GM12801 (cell line): ENCODE measurements at regions not wholly inside any gene's neighbourhood (a gene's known extent, or its start where the extent isn't known, plus 50 kb on each side); places are given as distances from the start of the nearest gene placed in this dataset.

Source experiments
- TF ChIP-seq, protein P1 (sequence below): IDR thresholded peaks from one replicate; pipeline ENCODE4 v1.5.1; 2011; ENCODE audit warnings: control low read depth; ENCODE audit not compliant: insufficient read length; ENCODE audit errors: extremely low read depth

DNA sequence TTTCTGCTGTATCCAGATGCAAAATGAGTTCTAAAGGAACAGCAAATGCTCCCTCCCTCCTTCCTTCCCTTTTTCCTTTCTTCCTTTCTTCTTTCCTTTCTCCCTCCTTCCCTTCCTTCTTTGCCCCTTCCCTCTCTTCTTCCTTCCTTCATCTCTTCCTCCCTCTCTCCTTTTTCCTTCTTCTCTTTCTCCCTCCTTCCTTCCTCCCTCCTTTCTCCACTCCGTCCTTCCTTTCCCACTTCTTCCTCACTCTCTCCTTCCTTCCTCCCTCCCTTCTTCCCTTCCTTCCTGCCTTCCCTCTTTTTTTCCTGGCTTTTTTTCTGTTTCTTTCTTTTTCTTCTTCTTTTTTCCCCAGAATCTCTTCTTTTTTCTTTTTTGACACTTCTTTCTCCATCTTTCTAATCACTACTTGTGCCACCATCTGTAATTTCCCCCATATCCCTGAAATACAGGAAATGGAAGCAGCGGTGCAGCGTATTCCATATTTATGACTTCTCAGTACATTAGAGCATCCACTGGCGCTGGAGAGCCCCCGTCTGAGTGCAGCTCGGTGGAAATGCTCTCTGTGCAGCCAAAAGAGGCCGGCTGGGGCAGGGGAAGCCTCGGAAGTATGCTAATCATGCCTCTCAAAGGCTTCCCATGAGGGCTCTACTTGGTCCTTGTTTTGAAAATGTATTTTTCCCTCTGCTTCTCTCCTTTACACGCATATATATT, 275.6 kb downstream of the TSHZ3 start:
- TF ChIP-seq, protein P1, sequence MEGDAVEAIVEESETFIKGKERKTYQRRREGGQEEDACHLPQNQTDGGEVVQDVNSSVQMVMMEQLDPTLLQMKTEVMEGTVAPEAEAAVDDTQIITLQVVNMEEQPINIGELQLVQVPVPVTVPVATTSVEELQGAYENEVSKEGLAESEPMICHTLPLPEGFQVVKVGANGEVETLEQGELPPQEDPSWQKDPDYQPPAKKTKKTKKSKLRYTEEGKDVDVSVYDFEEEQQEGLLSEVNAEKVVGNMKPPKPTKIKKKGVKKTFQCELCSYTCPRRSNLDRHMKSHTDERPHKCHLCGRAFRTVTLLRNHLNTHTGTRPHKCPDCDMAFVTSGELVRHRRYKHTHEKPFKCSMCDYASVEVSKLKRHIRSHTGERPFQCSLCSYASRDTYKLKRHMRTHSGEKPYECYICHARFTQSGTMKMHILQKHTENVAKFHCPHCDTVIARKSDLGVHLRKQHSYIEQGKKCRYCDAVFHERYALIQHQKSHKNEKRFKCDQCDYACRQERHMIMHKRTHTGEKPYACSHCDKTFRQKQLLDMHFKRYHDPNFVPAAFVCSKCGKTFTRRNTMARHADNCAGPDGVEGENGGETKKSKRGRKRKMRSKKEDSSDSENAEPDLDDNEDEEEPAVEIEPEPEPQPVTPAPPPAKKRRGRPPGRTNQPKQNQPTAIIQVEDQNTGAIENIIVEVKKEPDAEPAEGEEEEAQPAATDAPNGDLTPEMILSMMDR: no peak

DNA sequence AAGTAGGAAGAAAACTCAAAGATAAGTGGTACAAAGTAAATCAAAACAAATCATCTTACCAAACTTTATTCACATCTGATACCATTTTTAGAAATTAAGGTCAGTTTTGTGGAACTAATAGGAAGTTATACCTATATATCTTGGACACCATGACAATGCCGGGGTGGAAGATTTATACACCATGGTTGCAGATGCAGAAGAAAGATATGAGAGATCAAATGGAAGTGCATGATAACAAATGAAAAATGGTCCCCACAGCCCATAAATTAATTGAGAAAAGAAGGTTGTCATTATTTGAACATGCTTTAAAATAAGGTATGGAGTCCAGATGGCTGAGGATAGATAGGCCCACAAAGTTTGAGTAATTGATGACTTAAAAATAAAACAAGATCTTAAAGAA, 276.8 kb downstream of the TSHZ3 start:
- TF ChIP-seq, protein P1: no peak

DNA sequence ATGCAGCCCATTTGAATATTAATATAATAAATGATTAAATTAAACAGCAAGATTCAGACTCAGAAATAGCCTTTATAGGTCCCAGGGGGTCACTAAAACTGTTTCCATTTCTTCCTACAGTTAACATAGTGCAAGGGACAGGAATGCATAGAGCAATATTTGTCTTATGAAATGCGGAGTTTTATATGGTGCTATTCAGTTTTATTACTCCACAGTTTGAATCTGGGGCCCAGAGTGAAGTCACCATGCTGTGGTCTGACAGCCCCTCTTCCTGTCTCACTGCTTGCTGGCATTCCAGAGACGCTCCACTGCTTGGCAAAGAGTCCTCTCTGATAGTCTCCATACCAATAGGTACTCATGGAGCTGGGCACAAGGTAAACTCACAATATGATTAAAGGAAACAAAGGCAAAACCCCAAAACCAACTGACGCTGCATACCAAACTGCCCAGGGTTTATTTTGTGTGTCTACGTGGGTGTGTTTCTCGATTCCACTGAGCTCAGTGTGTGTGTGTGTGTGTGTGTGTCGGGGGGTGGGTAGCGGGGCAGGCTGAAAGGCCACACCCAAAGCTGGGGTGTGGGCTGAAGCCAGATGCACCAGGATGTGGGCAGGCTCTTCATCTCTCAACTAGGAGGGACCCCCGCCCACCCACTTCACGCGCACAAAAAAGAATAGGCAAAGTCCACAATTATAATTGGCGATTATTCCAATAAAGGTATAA, 277.9 kb downstream of the TSHZ3 start:
- TF ChIP-seq, protein P1: no peak

DNA sequence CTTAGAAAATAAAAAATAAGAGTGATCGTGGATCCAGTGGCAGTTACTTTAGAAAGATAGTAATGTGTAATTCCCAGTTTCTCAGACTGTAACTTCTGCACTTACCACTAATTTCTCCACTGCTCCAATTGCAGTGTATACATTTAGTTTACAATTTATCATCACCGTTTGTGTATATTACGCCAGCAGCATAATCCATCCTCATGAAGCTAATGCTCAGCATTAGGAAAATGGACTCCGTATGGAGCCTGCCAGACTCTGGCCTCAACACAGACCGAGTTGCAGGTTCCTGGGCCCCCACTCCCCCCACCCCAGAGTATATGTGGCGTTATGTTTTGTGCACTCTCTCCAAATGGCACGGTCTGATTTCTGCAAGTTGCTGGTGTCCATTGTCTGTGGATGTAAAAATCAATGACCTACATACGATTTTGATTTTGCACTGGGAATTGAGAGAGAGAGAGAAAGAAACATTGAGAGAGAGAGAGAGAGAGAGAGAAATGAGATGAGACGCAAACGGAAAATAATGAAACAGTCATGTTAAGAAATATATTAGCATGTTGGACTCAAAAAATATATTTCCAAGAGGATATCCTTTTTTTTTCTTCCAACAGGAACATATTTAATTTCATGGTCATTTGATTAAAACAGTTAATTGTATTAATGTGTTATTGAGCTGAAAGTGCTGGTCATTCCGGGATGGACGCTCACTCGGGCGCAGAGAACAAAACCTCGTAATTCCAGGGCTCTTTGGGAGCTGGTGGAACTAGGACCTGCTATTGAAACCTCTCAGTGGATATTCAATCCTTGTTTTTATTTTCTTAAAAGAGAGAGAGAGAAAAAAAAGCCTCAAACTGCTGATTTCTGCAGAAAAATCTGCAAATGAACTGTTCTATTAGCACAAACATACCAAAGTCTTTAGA, 278.8 kb downstream of the TSHZ3 start:
- TF ChIP-seq, protein P1: no peak

DNA sequence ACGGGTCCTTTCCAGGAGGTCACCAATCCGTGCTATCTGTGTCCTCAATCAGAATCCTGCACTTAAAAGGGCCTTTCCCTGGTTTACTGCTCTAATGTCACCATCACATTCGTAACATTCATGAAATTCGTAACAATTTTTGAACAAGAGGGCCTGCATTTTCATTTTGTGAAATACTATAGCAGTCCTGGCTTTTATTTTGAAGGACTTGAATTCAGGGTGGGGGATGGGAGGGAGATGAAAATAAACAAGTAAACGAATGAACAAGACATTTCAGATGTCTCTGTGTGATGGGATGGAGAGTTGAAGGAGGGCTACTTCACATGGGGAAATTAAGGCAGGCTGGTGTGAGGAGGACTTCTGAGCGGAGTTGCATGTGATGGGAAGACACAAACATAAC, 281.0 kb downstream of the TSHZ3 start:
- TF ChIP-seq, protein P1: no peak

DNA sequence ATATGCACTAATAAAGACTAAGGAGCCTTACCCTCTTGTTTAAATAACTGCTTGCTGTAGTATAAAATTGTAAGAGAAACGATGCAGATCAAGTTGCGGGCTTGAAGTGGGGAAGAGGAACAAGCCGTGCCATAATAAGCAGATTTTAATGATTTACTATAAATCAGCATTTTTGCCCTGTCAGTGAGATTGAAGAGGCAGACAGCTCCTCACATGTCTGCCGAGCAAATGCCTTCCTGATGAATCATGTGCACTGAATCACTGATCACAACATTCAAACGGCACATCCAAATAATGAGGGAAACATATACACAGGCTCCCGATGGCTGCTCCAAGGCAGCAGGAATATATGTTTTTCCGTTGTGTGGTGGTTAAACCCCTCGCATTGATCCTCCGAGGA, 282.9 kb downstream of the TSHZ3 start:
- TF ChIP-seq, protein P1: no peak

DNA sequence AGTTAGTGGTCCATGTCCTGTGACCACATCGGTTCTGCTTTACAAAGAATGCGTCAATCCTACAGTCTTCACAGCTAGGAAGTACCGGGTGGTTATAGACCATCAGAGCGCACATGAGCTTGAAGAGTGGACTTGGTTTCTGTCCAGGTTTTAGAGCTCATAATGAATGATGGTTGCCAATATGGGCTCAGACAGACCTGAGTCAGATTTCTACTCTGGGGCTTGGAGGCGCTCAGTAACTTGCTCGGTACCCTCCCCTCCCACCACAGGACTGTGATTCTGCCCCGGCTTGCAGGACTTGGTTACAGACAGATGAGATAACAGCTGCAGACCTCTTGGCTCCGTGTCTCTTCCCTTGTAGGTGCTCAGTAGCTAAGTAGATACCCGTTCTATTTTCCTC, 284.7 kb downstream of the TSHZ3 start:
- TF ChIP-seq, protein P1: no peak
